GM18508 (cell line): ENCODE measurements at regions not wholly inside any gene's neighbourhood (a gene's known extent, or its start where the extent isn't known, plus 50 kb on each side); places are given as distances from the start of the nearest gene placed in this dataset.

Experiments
- ATAC-seq: cut with Tn5 transposase; IDR thresholded peaks from one replicate; pipeline ENCODE4 v1.9.1; 2021; ENCODE audit warnings: moderate number of reproducible peaks; ENCODE audit not compliant: insufficient read depth, unreplicated experiment

GRCh38 chr18:51957001-51957400 lies 383.0 kb upstream of the DCC start:
- ATAC-seq: no peak

GRCh38 chr18:51980101-51980500 lies 359.9 kb upstream of the DCC start:
- ATAC-seq: no peak

- ATAC-seq: no peak
Observed at GRCh38 chr18:51988277-51988676, 351.7 kb upstream of the DCC start.

- no peak for ATAC-seq
Observed at GRCh38 chr18:51997129-51997528, 342.9 kb upstream of the DCC start.

GRCh38 chr18:51998066-51998465 lies 341.9 kb upstream of the DCC start:
- ATAC-seq: no peak

GRCh38 chr18:51998711-51999110 lies 341.3 kb upstream of the DCC start:
- ATAC-seq: no peak

GRCh38 chr18:51999351-51999750 lies 340.6 kb upstream of the DCC start:
- no peak for ATAC-seq

GRCh38 chr18:52000435-52000834 lies 339.6 kb upstream of the DCC start:
- no peak for ATAC-seq

GRCh38 chr18:52001106-52001505 lies 338.9 kb upstream of the DCC start:
- no peak for ATAC-seq

GRCh38 chr18:52002600-52002999 lies 337.4 kb upstream of the DCC start:
- no peak for ATAC-seq

GRCh38 chr18:52007105-52007504 lies 332.9 kb upstream of the DCC start:
- ATAC-seq: no peak

GRCh38 chr18:52008330-52008729 lies 331.7 kb upstream of the DCC start:
- ATAC-seq: no peak

- ATAC-seq: no peak
Observed at GRCh38 chr18:52008736-52009135, 331.3 kb upstream of the DCC start.

- no peak for ATAC-seq
Observed at GRCh38 chr18:52009958-52010357, 330.0 kb upstream of the DCC start.

- ATAC-seq: no peak
Observed at GRCh38 chr18:52045946-52046675, 293.9 kb upstream of the DCC start.

GRCh38 chr18:52046842-52047241 lies 293.2 kb upstream of the DCC start:
- ATAC-seq: no peak

GRCh38 chr18:52054324-52054723 lies 285.7 kb upstream of the DCC start:
- no peak for ATAC-seq

GRCh38 chr18:52060607-52061304 lies 279.2 kb upstream of the DCC start:
- ATAC-seq: no peak

GRCh38 chr18:52063923-52064322 lies 276.1 kb upstream of the DCC start:
- ATAC-seq: no peak

GRCh38 chr18:52069201-52069600 lies 270.8 kb upstream of the DCC start:
- ATAC-seq: no peak

- ATAC-seq: no peak
Observed at GRCh38 chr18:52070291-52070756, 269.7 kb upstream of the DCC start.
